GM12878 (cell line): ENCODE measurements at regions not wholly inside any gene's neighbourhood (a gene's known extent, or its start where the extent isn't known, plus 50 kb on each side); places are given as distances from the start of the nearest gene placed in this dataset.

Experiments used
- ATAC-seq: fragments of 200-7000 bp; cut with Tn5 transposase; 3 replicates; pipeline ENCODE4 v1.9.1; 2020; ENCODE audit warnings: mild to moderate bottlenecking, moderate library complexity
- BruUV-seq: library from RNA; stranded (reverse); fragments of 400-500 nt; replicated peaks from 2 replicates; lab custom pipeline; 2021; lab: Mats Ljungman, UMichigan
- CTCF ChIA-PET: fragments of 300-600 bp; sonication (Branson Sonifier 250); formaldehyde crosslinking; extraction: SDS; loops from one replicate; lab custom pipeline; 2021; ENCODE audit warnings: inconsistent platforms; lab: Yijun Ruan, JAX
- POLR2A ChIA-PET: fragments of 350-600 bp; formaldehyde crosslinking; extraction: SDS; loops from one replicate; lab custom pipeline; 2021; ENCODE audit warnings: inconsistent platforms; lab: Charles Lee
- RAD21 ChIA-PET: fragments of 300-600 bp; sonication (Branson Sonifier 250); formaldehyde crosslinking; loops from one replicate; lab custom pipeline; 2023; ENCODE audit warnings: antibody characterized with exemption; ENCODE audit not compliant: unreplicated experiment; lab: Charles Lee
- SMC1A ChIA-PET: fragments of 300-600 bp; sonication (Branson Sonifier 250); formaldehyde crosslinking; loops from one replicate; lab custom pipeline; 2023; ENCODE audit not compliant: unreplicated experiment, uncharacterized antibody; lab: Charles Lee
- DNase-seq: peaks from one replicate; pipeline ENCODE4 v3.0.0-alpha.2; 2011; ENCODE audit warnings: low read depth, low spot score
- FAIRE-seq: peaks from 3 replicates; lab custom pipeline; 2011; peaks lifted over from hg19 to GRCh38; lab: Jason Lieb, UNC
- H2AFZ ChIP-seq: 2 replicates; pipeline ENCODE4 v1.6.0; 2011; ENCODE audit warnings: low read depth, low read length, control low read depth; ENCODE audit not compliant: control insufficient read depth
- H3K27ac ChIP-seq: 2 replicates; pipeline ENCODE4 v1.5.1; 2011; ENCODE audit warnings: control low read depth; ENCODE audit not compliant: control insufficient read depth, insufficient read depth
- H3K27me3 ChIP-seq, 2 experiments: replicated peaks in 1 of 2; 2 replicates each; pipeline versions ENCODE4 v1.6.0 to v1.6.1; 2011; ENCODE audit warnings: low read length in 1 of 2; ENCODE audit not compliant: control insufficient read depth in 2 of 2, insufficient read depth in 2 of 2
- H3K36me3 ChIP-seq, 2 experiments: 2 replicates each; pipeline ENCODE4 v1.5.1; 2011; ENCODE audit warnings: low read length in 1 of 2; ENCODE audit not compliant: control insufficient read depth in 2 of 2, insufficient read depth in 2 of 2
- H3K4me1 ChIP-seq: 2 replicates; pipeline ENCODE4 v1.6.1; 2011; ENCODE audit warnings: mild to moderate bottlenecking, low read length, moderate library complexity, mixed read lengths; ENCODE audit not compliant: control insufficient read depth, insufficient read depth
- H3K4me2 ChIP-seq: 2 replicates; pipeline ENCODE4 v1.6.0; 2011; ENCODE audit warnings: control low read depth; ENCODE audit not compliant: control insufficient read depth, insufficient read depth
- H3K4me3 ChIP-seq: fragments of 200-600 bp; sonication (generic); 2 replicates; pipeline ENCODE4 v1.5.1; 2016
- H3K79me2 ChIP-seq: 2 replicates; pipeline ENCODE4 v1.6.0; 2011; ENCODE audit warnings: low read length; ENCODE audit not compliant: control insufficient read depth, insufficient read depth
- H3K9ac ChIP-seq: 2 replicates; pipeline ENCODE4 v1.8.0; 2011; ENCODE audit warnings: low read length, control low read depth, mixed read lengths; ENCODE audit not compliant: control insufficient read depth, insufficient read depth
- H3K9me3 ChIP-seq: replicated peaks from 3 replicates; pipeline ENCODE4 v1.5.1; 2011; ENCODE audit warnings: mild to moderate bottlenecking, low read length; ENCODE audit not compliant: control insufficient read depth, insufficient read depth
- H4K20me1 ChIP-seq: 2 replicates; pipeline ENCODE4 v1.6.0; 2011; ENCODE audit not compliant: control insufficient read depth, insufficient read depth
- BMI1 ChIP-seq: fragments of 450-650 bp; IDR thresholded peaks from 2 replicates; pipeline ENCODE4 v1.6.1; 2016; ENCODE audit warnings: mild to moderate bottlenecking, moderate library complexity, borderline replicate concordance
- ESRRA ChIP-seq: IDR thresholded peaks from 2 replicates; pipeline ENCODE4 v1.6.1; 2012; ENCODE audit warnings: mild to moderate bottlenecking, low read length, improper control_type of control experiment
- MEF2B ChIP-seq: fragments of 450-650 bp; IDR thresholded peaks from 2 replicates; pipeline ENCODE4 v1.6.1; 2018; ENCODE audit warnings: mild to moderate bottlenecking, moderate library complexity; ENCODE audit not compliant: partially characterized antibody, poor library complexity, severe bottlenecking
- MTA3 ChIP-seq: IDR thresholded peaks from 2 replicates; pipeline ENCODE4 v1.6.1; 2012; ENCODE audit warnings: low read length, inconsistent platforms, borderline replicate concordance
- NFYB ChIP-seq: IDR thresholded peaks from 2 replicates; pipeline ENCODE4 v1.6.1; 2011; ENCODE audit warnings: low read depth, mild to moderate bottlenecking, low read length, improper control_type of control experiment, moderate library complexity; ENCODE audit not compliant: insufficient read depth
- POLR2A ChIP-seq: IDR thresholded peaks from 2 replicates; pipeline ENCODE4 v1.6.1; 2011; ENCODE audit warnings: low read depth, mild to moderate bottlenecking, low read length
- POLR2AphosphoS2 ChIP-seq: IDR thresholded peaks from 2 replicates; pipeline ENCODE4 v1.6.1; 2011; ENCODE audit warnings: low read depth, mild to moderate bottlenecking, low read length, improper control_type of control experiment, moderate library complexity
- RCOR1 ChIP-seq: conservative IDR thresholded peaks from 2 replicates; pipeline ENCODE4 v1.6.1; 2012; ENCODE audit warnings: low read depth, low read length, improper control_type of control experiment
- REST ChIP-seq: IDR thresholded peaks from 2 replicates; pipeline ENCODE4 v1.6.1; 2012; ENCODE audit warnings: mild to moderate bottlenecking, low read depth, low read length
- SUPT20H ChIP-seq: IDR thresholded peaks from 2 replicates; pipeline ENCODE4 v1.6.1; 2011; ENCODE audit warnings: low read depth, mild to moderate bottlenecking, low read length, moderate library complexity, borderline replicate concordance; ENCODE audit not compliant: control insufficient read depth
- TAF1 ChIP-seq: IDR thresholded peaks from 2 replicates; pipeline ENCODE4 v1.6.1; 2011; ENCODE audit warnings: mild to moderate bottlenecking, low read depth, low read length, borderline replicate concordance
- USF1 ChIP-seq: IDR thresholded peaks from 2 replicates; pipeline ENCODE4 v1.6.1; 2011; ENCODE audit warnings: borderline replicate concordance, low read depth, mild to moderate bottlenecking, moderate library complexity, mixed read lengths, low read length; ENCODE audit not compliant: insufficient read depth; ENCODE audit errors: extremely low read length
- YBX1 ChIP-seq: fragments of 450-650 bp; IDR thresholded peaks from 2 replicates; pipeline ENCODE4 v1.6.1; 2016; ENCODE audit warnings: antibody characterized with exemption
- ZBTB33 ChIP-seq: fragments of 450-650 bp; IDR thresholded peaks from 2 replicates; pipeline ENCODE4 v1.6.1; 2017; ENCODE audit warnings: mild to moderate bottlenecking
- WGBS: methylation state at CpG from one replicate; pipeline ENCODE4 v1.1.6; 2016; ENCODE audit warnings: low lambda C conversion rate; ENCODE audit not compliant: insufficient replicate concordance, insufficient coverage; ENCODE audit errors: missing lambda C conversion rate; 5-methylcytosine and 5-hydroxymethylcytosine counted together
- in situ Hi-C: fragments of 300-500 bp; cut with MboI; formaldehyde crosslinking; loops from 9 replicates; pipeline ENCODE4 v1.14.3; 2018; ENCODE audit warnings: mixed read lengths
- intact Hi-C: fragments of 100-400 bp; cut with micrococcal nuclease; formaldehyde crosslinking; loops from one replicate; pipeline ENCODE4 v1.14.2; 2022; ENCODE audit not compliant: unreplicated experiment
- TF ChIP-seq, protein P1 (sequence below): IDR thresholded peaks from 2 replicates; pipeline ENCODE4 v1.6.1; 2012; ENCODE audit warnings: low read length, inconsistent platforms
- TF ChIP-seq, protein P2 (sequence below): fragments of 450-650 bp; IDR thresholded peaks from 2 replicates; pipeline ENCODE4 v1.6.1; 2017; ENCODE audit warnings: low read depth, mild to moderate bottlenecking, moderate library complexity

GRCh38 chr18:67278984-67279383, 237.5 kb downstream of the DSEL start:
- POLR2A ChIA-PET: no interaction called here
- Histone ChIP-seq H3K27me3 (no peaks in the 10 kb centered on the region), H3K4me1 (no peaks in the 10 kb centered on the region), H4K20me1 (no peaks in the 10 kb centered on the region), H3K4me2 (no peak overlapping the region), H3K36me3 (no peaks in the 10 kb centered on the region), H3K9ac (no peak overlapping the region), H3K9me3 (no peaks in the 10 kb centered on the region), H3K27ac (no peak overlapping the region), H3K79me2 (no peaks in the 10 kb centered on the region), H3K4me3 (no peak overlapping the region), H2AFZ (no peak overlapping the region)
- CTCF ChIA-PET: no interaction called here
- no TSS peak for BruUV-seq
- WGBS: 0% methylated on average over 2 of the region's 2 CpGs
- intact Hi-C loops (no loop called here), in situ Hi-C loops (no loop called here)
- ATAC-seq (no peak), DNase-seq (no peak), FAIRE-seq (no peak)
- SMC1A ChIA-PET: no interaction called here
- RAD21 ChIA-PET: no interaction called here
- no peak for TF ChIP-seq BMI1
- no peak for TF ChIP-seq ESRRA
- TF ChIP-seq YBX1: no peak
- TF ChIP-seq POLR2A: no peak
- TF ChIP-seq, protein P1, sequence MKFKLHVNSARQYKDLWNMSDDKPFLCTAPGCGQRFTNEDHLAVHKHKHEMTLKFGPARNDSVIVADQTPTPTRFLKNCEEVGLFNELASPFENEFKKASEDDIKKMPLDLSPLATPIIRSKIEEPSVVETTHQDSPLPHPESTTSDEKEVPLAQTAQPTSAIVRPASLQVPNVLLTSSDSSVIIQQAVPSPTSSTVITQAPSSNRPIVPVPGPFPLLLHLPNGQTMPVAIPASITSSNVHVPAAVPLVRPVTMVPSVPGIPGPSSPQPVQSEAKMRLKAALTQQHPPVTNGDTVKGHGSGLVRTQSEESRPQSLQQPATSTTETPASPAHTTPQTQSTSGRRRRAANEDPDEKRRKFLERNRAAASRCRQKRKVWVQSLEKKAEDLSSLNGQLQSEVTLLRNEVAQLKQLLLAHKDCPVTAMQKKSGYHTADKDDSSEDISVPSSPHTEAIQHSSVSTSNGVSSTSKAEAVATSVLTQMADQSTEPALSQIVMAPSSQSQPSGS: no peak
- no peak for TF ChIP-seq MTA3
- TF ChIP-seq, protein P2, sequence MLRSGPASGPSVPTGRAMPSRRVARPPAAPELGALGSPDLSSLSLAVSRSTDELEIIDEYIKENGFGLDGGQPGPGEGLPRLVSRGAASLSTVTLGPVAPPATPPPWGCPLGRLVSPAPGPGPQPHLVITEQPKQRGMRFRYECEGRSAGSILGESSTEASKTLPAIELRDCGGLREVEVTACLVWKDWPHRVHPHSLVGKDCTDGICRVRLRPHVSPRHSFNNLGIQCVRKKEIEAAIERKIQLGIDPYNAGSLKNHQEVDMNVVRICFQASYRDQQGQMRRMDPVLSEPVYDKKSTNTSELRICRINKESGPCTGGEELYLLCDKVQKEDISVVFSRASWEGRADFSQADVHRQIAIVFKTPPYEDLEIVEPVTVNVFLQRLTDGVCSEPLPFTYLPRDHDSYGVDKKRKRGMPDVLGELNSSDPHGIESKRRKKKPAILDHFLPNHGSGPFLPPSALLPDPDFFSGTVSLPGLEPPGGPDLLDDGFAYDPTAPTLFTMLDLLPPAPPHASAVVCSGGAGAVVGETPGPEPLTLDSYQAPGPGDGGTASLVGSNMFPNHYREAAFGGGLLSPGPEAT: no peak
- no peak for TF ChIP-seq POLR2AphosphoS2
- no peak for TF ChIP-seq ZBTB33
- TF ChIP-seq USF1: no peak
- no peak for TF ChIP-seq SUPT20H
- no peak for TF ChIP-seq REST
- no peak for TF ChIP-seq NFYB
- TF ChIP-seq TAF1: no peak
- TF ChIP-seq MEF2B: no peak
- no peak for TF ChIP-seq RCOR1
